Spinal cord (tissue), 9 donors: ENCODE measurements at regions not wholly inside any gene's neighbourhood (a gene's known extent, or its start where the extent isn't known, plus 50 kb on each side); places are given as distances from the start of the nearest gene placed in this dataset.

Source experiments
- DNase-seq, 6 donors: peaks; one replicate each; pipeline versions ENCODE4 v3.0.0 to v3.0.0-alpha.2; 2013 to 2015; ENCODE audit warnings: low spot score in 6 of 6, low read depth in 4 of 6
- H3K27ac ChIP-seq: one replicate; pipeline ENCODE4 v1.5.1; 2013; ENCODE audit warnings: low read depth, low read length, control low read depth
- H3K27me3 ChIP-seq: one replicate; pipeline ENCODE4 v1.6.1; 2013; ENCODE audit warnings: low read length; ENCODE audit not compliant: control insufficient read depth, insufficient read depth
- H3K36me3 ChIP-seq: one replicate; pipeline ENCODE4 v1.6.1; 2013; ENCODE audit warnings: low read length; ENCODE audit not compliant: control insufficient read depth, insufficient read depth
- H3K4me1 ChIP-seq: one replicate; pipeline ENCODE4 v1.6.1; 2013; ENCODE audit warnings: low read length; ENCODE audit not compliant: control insufficient read depth, insufficient read depth
- H3K4me3 ChIP-seq: one replicate; pipeline ENCODE4 v1.5.1; 2013; ENCODE audit warnings: low read depth, low read length, control low read depth
- H3K9me3 ChIP-seq: one replicate; pipeline ENCODE4 v1.6.1; 2013; ENCODE audit warnings: low read length; ENCODE audit not compliant: control insufficient read depth, insufficient read depth
- WGBS: methylation state at CpG from one replicate; pipeline ENCODE4 v1.1.5; 2013; ENCODE audit warnings: missing lambda C conversion rate; ENCODE audit not compliant: insufficient coverage; 5-methylcytosine and 5-hydroxymethylcytosine counted together
- donor health status: healthy.

- H3K9me3 ChIP-seq = no peaks in the 10 kb centered on the region
- H3K27me3 ChIP-seq = no peaks in the 10 kb centered on the region
- WGBS = no CpG with 5 or more reads among the region's 2 CpGs
- H3K4me1 ChIP-seq = no peaks in the 10 kb centered on the region
- no peak overlapping the region for H3K27ac ChIP-seq
- no peak overlapping the region for H3K4me3 ChIP-seq
- no peaks in the 10 kb centered on the region for H3K36me3 ChIP-seq
- DNase-seq = no peak
These were observed 455.3 kb downstream of the DMRT2 start for GRCh38 chr9:1505489-1505888.

GRCh38 chr9:1510712-1511111 is 460.6 kb downstream of the DMRT2 start:
- Histone ChIP-seq H3K27me3 (no peaks in the 10 kb centered on the region), H3K4me1 (no peaks in the 10 kb centered on the region), H3K36me3 (no peaks in the 10 kb centered on the region), H3K27ac (no peak overlapping the region), H3K4me3 (no peak overlapping the region), H3K9me3 (no peaks in the 10 kb centered on the region)
- no peak for DNase-seq
- WGBS = 56% methylated on average over 3 of the region's 4 CpGs

GRCh38 chr9:1513105-1513504 is 462.9 kb downstream of the DMRT2 start:
- DNase-seq = no peak
- Histone ChIP-seq H3K27me3 (no peaks in the 10 kb centered on the region), H3K9me3 (no peaks in the 10 kb centered on the region), H3K4me1 (no peaks in the 10 kb centered on the region), H3K4me3 (no peak overlapping the region), H3K36me3 (no peaks in the 10 kb centered on the region), H3K27ac (no peak overlapping the region)
- WGBS = no CpG with 5 or more reads among the region's 2 CpGs

- WGBS = 80% methylated on average over 1 of the region's 3 CpGs
- Histone ChIP-seq H3K4me1 (no peaks in the 10 kb centered on the region), H3K27ac (no peak overlapping the region), H3K27me3 (no peaks in the 10 kb centered on the region), H3K4me3 (no peak overlapping the region), H3K36me3 (no peaks in the 10 kb centered on the region), H3K9me3 (no peaks in the 10 kb centered on the region)
- no peak for DNase-seq
These were observed 464.1 kb downstream of the DMRT2 start for GRCh38 chr9:1514250-1514649.

- DNase-seq = no peak
- Histone ChIP-seq H3K4me3 (no peak overlapping the region), H3K27ac (no peak overlapping the region), H3K9me3 (no peaks in the 10 kb centered on the region), H3K4me1 (no peaks in the 10 kb centered on the region), H3K27me3 (no peaks in the 10 kb centered on the region), H3K36me3 (no peaks in the 10 kb centered on the region)
- WGBS = 100% methylated on average over 1 of the region's 2 CpGs
These were observed 464.7 kb downstream of the DMRT2 start for GRCh38 chr9:1514776-1515363.

- no peaks in the 10 kb centered on the region for H3K4me1 ChIP-seq
- no peaks in the 10 kb centered on the region for H3K27me3 ChIP-seq
- H3K27ac ChIP-seq = no peak overlapping the region
- WGBS = no CpG with 5 or more reads among the region's 3 CpGs
- no peaks in the 10 kb centered on the region for H3K9me3 ChIP-seq
- H3K4me3 ChIP-seq = no peak overlapping the region
- no peak for DNase-seq
- H3K36me3 ChIP-seq = no peaks in the 10 kb centered on the region
These were observed 465.4 kb downstream of the DMRT2 start for GRCh38 chr9:1515557-1515956.

GRCh38 chr9:1521547-1521946 is 471.4 kb downstream of the DMRT2 start:
- WGBS = no CpG with 5 or more reads among the region's 4 CpGs
- no peak overlapping the region for H3K27ac ChIP-seq
- no peak for DNase-seq
- no peaks in the 10 kb centered on the region for H3K27me3 ChIP-seq
- no peaks in the 10 kb centered on the region for H3K36me3 ChIP-seq
- H3K9me3 ChIP-seq = no peaks in the 10 kb centered on the region
- H3K4me1 ChIP-seq = no peaks in the 10 kb centered on the region
- H3K4me3 ChIP-seq = no peak overlapping the region

GRCh38 chr9:1522219-1522767 is 472.1 kb downstream of the DMRT2 start:
- WGBS = no CpG with 5 or more reads among the region's 1 CpG
- H3K4me1 ChIP-seq = no peaks in the 10 kb centered on the region
- no peak overlapping the region for H3K27ac ChIP-seq
- peak in 1 of 6 donors; percentile 29 for DNase-seq
- no peaks in the 10 kb centered on the region for H3K9me3 ChIP-seq
- no peaks in the 10 kb centered on the region for H3K36me3 ChIP-seq
- H3K4me3 ChIP-seq = no peak overlapping the region
- no peaks in the 10 kb centered on the region for H3K27me3 ChIP-seq

- H3K4me3 ChIP-seq = no peak overlapping the region
- no peaks in the 10 kb centered on the region for H3K4me1 ChIP-seq
- H3K27me3 ChIP-seq = no peaks in the 10 kb centered on the region
- 64% methylated on average over 2 of the region's 2 CpGs for WGBS
- no peaks in the 10 kb centered on the region for H3K9me3 ChIP-seq
- DNase-seq = peak in 1 of 6 donors; percentile 15
- H3K36me3 ChIP-seq = no peaks in the 10 kb centered on the region
- no peak overlapping the region for H3K27ac ChIP-seq
These were observed 478.3 kb downstream of the DMRT2 start for GRCh38 chr9:1528456-1528855.

GRCh38 chr9:1530696-1531095 is 480.5 kb downstream of the DMRT2 start:
- WGBS = 92% methylated on average over 2 of the region's 3 CpGs
- no peaks in the 10 kb centered on the region for H3K4me1 ChIP-seq
- H3K27me3 ChIP-seq = no peaks in the 10 kb centered on the region
- no peak for DNase-seq
- H3K4me3 ChIP-seq = no peak overlapping the region
- H3K27ac ChIP-seq = no peak overlapping the region
- H3K9me3 ChIP-seq = no peaks in the 10 kb centered on the region
- H3K36me3 ChIP-seq = no peaks in the 10 kb centered on the region
